HCT116 (cell line): ENCODE measurements at regions not wholly inside any gene's neighbourhood (a gene's known extent, or its start where the extent isn't known, plus 50 kb on each side); places are given as distances from the start of the nearest gene placed in this dataset.

Experiments
- ATAC-seq: fragments of 200-7000 bp; cut with Tn5 transposase; 2 replicates; pipeline ENCODE4 v1.9.1; 2020; ENCODE audit warnings: mild to moderate bottlenecking, moderate library complexity
- BruUV-seq: library from RNA; stranded (reverse); fragments of 400-500 nt; replicated peaks from 2 replicates; lab custom pipeline; 2021; lab: Mats Ljungman, UMichigan
- CTCF ChIA-PET: fragments of 300-600 bp; sonication (Branson Sonifier 250); formaldehyde crosslinking; loops from one replicate; lab custom pipeline; 2021; ENCODE audit warnings: antibody characterized with exemption; lab: Charles Lee
- POLR2A ChIA-PET: fragments of 300-600, 350-600 bp; sonication (Branson Sonifier 250); formaldehyde crosslinking; loops from one replicate; lab custom pipeline; 2021; ENCODE audit warnings: antibody characterized with exemption; lab: Charles Lee
- RAD21 ChIA-PET, 2 experiments: fragments of 300-600 bp; sonication (Branson Sonifier 250); formaldehyde crosslinking; loops; one replicate each; lab custom pipeline; 2023; ENCODE audit warnings: low total read pairs in 2 of 2; ENCODE audit not compliant: uncharacterized antibody in 2 of 2, unreplicated experiment in 2 of 2, low non-redundant PET in 1 of 2; lab: Charles Lee
- DNase-seq: peaks from one replicate; pipeline ENCODE4 v3.0.0-alpha.2; 2010; ENCODE audit warnings: low read depth, low spot score
- H2AFZ ChIP-seq: fragments of 200-600 bp; shearing (Covaris generic), sonication (generic); 2 replicates; pipeline ENCODE4 v1.6.1; 2017; ENCODE audit warnings: low read depth, mixed run types, mixed read lengths, antibody characterized with exemption, low read length; ENCODE audit not compliant: poor library complexity, severe bottlenecking
- H3K27ac ChIP-seq: 2 replicates; pipeline ENCODE4 v1.5.1; 2012; ENCODE audit warnings: low read depth, low read length
- H3K27me3 ChIP-seq: fragments of 200-600 bp; sonication (generic); 2 replicates; pipeline ENCODE4 v1.6.1; 2016; ENCODE audit warnings: mixed run types, low read length, mixed read lengths; ENCODE audit not compliant: insufficient read depth
- H3K36me3 ChIP-seq, 2 experiments: fragments of 200-500 bp in 1 of 2; fragments of 200-600 bp in 1 of 2; sonication (Bioruptor generic) in 1 of 2; sonication (generic) in 1 of 2; 2 replicates each; pipeline versions ENCODE4 v1.5.1 to v1.6.1; 2014 to 2016; ENCODE audit warnings: low read length in 2 of 2, inconsistent platforms in 1 of 2, mixed read lengths in 1 of 2, mixed run types in 1 of 2; ENCODE audit not compliant: insufficient read depth in 2 of 2, control insufficient read depth in 1 of 2
- H3K4me1 ChIP-seq, 2 experiments: fragments of 200-600 bp in 1 of 2; sonication (generic) in 1 of 2; 2 replicates each; pipeline versions ENCODE4 v1.5.1 to v1.6.1; 2012 to 2017; ENCODE audit warnings: low read length in 2 of 2, inconsistent platforms in 1 of 2, mild to moderate bottlenecking in 1 of 2, mixed read lengths in 1 of 2, mixed run types in 1 of 2, moderate library complexity in 1 of 2; ENCODE audit not compliant: insufficient read depth in 2 of 2, control insufficient read depth in 1 of 2
- H3K4me2 ChIP-seq: fragments of 200-600 bp; sonication (generic); 2 replicates; pipeline ENCODE4 v1.6.1; 2017; ENCODE audit warnings: mixed run types, low read length, mixed read lengths
- H3K4me3 ChIP-seq, 2 experiments: fragments of 200-600 bp in 1 of 2; sonication (generic) in 1 of 2; replicated peaks in 1 of 2; 2 replicates each; pipeline ENCODE4 v1.5.1; 2011 to 2016; ENCODE audit warnings: low read length in 2 of 2, control low read depth in 1 of 2, low read depth in 1 of 2, mild to moderate bottlenecking in 1 of 2, mixed read lengths in 1 of 2, mixed run types in 1 of 2
- H3K79me2 ChIP-seq: fragments of 200-600 bp; sonication (generic); 2 replicates; pipeline ENCODE4 v1.6.1; 2017; ENCODE audit warnings: mild to moderate bottlenecking, mixed run types, low read length, moderate library complexity, mixed read lengths; ENCODE audit not compliant: insufficient read depth
- H3K9ac ChIP-seq: fragments of 200-600 bp; sonication (generic); 2 replicates; pipeline ENCODE4 v1.6.1; 2016; ENCODE audit warnings: low read length, mixed read lengths
- H3K9me2 ChIP-seq: fragments of 200-600 bp; sonication (generic), shearing (Covaris generic); 2 replicates; pipeline ENCODE4 v1.6.1; 2017; ENCODE audit warnings: mixed run types, mild to moderate bottlenecking, moderate library complexity; ENCODE audit not compliant: insufficient read depth
- H3K9me3 ChIP-seq, 2 experiments: fragments of 200-500 bp in 1 of 2; fragments of 200-600 bp in 1 of 2; sonication (Bioruptor generic) in 1 of 2; sonication (generic) in 1 of 2; 2 replicates each; pipeline ENCODE4 v1.6.1; 2014 to 2017; ENCODE audit warnings: low read length in 2 of 2, mixed read lengths in 2 of 2, inconsistent platforms in 1 of 2, low read depth in 1 of 2, mild to moderate bottlenecking in 1 of 2, mixed run types in 1 of 2, moderate library complexity in 1 of 2; ENCODE audit not compliant: control insufficient read depth in 1 of 2, insufficient read depth in 1 of 2
- H4K20me1 ChIP-seq: fragments of 200-600 bp; sonication (generic), shearing (Covaris generic); 2 replicates; pipeline ENCODE4 v1.6.1; 2017; ENCODE audit warnings: mixed run types, mild to moderate bottlenecking, moderate library complexity; ENCODE audit not compliant: insufficient read depth
- CTCF ChIP-seq, 3 experiments: fragments of 200-600 bp in 1 of 3; sonication (generic) in 1 of 3; IDR thresholded peaks in 2 of 3; conservative IDR thresholded peaks in 1 of 3; 2 replicates each; pipeline ENCODE4 v1.5.1; 2012 to 2017; ENCODE audit warnings: low read depth in 2 of 3, low read length in 2 of 3, antibody characterized with exemption in 1 of 3, borderline replicate concordance in 1 of 3, control low read depth in 1 of 3, mild to moderate bottlenecking in 1 of 3, mixed read lengths in 1 of 3, mixed run types in 1 of 3, moderate library complexity in 1 of 3; ENCODE audit not compliant: insufficient read depth in 1 of 3
- EZH2phosphoT487 ChIP-seq: fragments of 200-600 bp; IDR thresholded peaks from 2 replicates; pipeline ENCODE4 v1.6.1; 2018; ENCODE audit warnings: antibody characterized with exemption, borderline replicate concordance
- FOSL1 ChIP-seq: IDR thresholded peaks from 2 replicates; pipeline ENCODE4 v1.6.1; 2012; ENCODE audit warnings: low read depth
- RAD21 ChIP-seq: IDR thresholded peaks from 2 replicates; pipeline ENCODE4 v1.6.1; 2012; ENCODE audit warnings: low read depth, mild to moderate bottlenecking
- SIN3A ChIP-seq: IDR thresholded peaks from 2 replicates; pipeline ENCODE4 v1.6.1; 2012; ENCODE audit warnings: low read depth
- SP1 ChIP-seq: IDR thresholded peaks from 2 replicates; pipeline ENCODE4 v1.6.1; 2012; ENCODE audit warnings: low read depth
- TCF7L2 ChIP-seq: IDR thresholded peaks from 2 replicates; pipeline ENCODE4 v1.7.0; 2011; ENCODE audit warnings: borderline replicate concordance, inconsistent platforms; ENCODE audit not compliant: insufficient read depth, insufficient read length; ENCODE audit errors: extremely low read depth
- ZBTB33 ChIP-seq: IDR thresholded peaks from 2 replicates; pipeline ENCODE4 v1.6.1; 2011; ENCODE audit warnings: mild to moderate bottlenecking, low read length, moderate library complexity; ENCODE audit not compliant: insufficient replicate concordance; ENCODE audit errors: extremely low read depth
- ZFX ChIP-seq: fragments of 450-650 bp; IDR thresholded peaks from 2 replicates; pipeline ENCODE4 v1.6.1; 2017
- intact Hi-C: fragments of 100-400 bp; cut with micrococcal nuclease; formaldehyde crosslinking; loops from 2 replicates; pipeline ENCODE4 v1.10.0; 2022

- no peak for DNase-seq
Measured at GRCh38 chr2:228827056-228827700, 443.9 kb downstream of the PID1 start.

More at GRCh38 chr2:228827056-228827700, 443.9 kb downstream of the PID1 start:
- Histone ChIP-seq H3K4me1 (no peaks in the 10 kb centered on the region), H3K27ac (no peak overlapping the region), H3K9ac (no peak overlapping the region), H3K9me2 (no peaks in the 10 kb centered on the region), H3K79me2 (no peaks in the 10 kb centered on the region), H3K36me3 (no peaks in the 10 kb centered on the region), H3K4me3 (no peak overlapping the region)
- ATAC-seq: no peak
- CTCF ChIA-PET: no interaction called here
- RAD21 ChIA-PET: no interaction called here
- no TSS peak for BruUV-seq
- TF ChIP-seq EZH2phosphoT487 (no peak), RAD21 (no peak), ZBTB33 (no peak), TCF7L2 (no peak), ZFX (no peak), CTCF (IDR thresholded peaks at IDR 0.05 in 2 of 3, conservative IDR thresholded peaks at IDR 0.05 in 1 of 3; ENCODE audit: borderline replicate concordance in 1 of 3, insufficient read depth in 1 of 3, low read depth in 2 of 3, low read length in 2 of 3) (no peak), SP1 (no peak), FOSL1 (no peak), SIN3A (no peak)
- TF ChIP-seq, all 23 proteins: peak for 0
- H4K20me1 ChIP-seq: no peaks in the 10 kb centered on the region
- H3K9me3 ChIP-seq: no peaks in the 10 kb centered on the region
- no peak overlapping the region for H2AFZ ChIP-seq
- H3K4me2 ChIP-seq: no peak overlapping the region
- intact Hi-C loops: no loop called here
- no peaks in the 10 kb centered on the region for H3K27me3 ChIP-seq
- POLR2A ChIA-PET: no interaction called here
